ENCODE measurements at regions not wholly inside any gene's neighbourhood (a gene's known extent, or its start where the extent isn't known, plus 50 kb on each side); places are given as distances from the start of the nearest gene placed in this dataset.

- no peak overlapping the region for H3K4me3 ChIP-seq (ENCODE audit: low read length)
- TF ChIP-seq CTCF (conservative IDR thresholded peaks at IDR 0.05; ENCODE audit: low read length): no peak
- DNase-seq (ENCODE audit: low read depth): peak; percentile 99
These were observed 61.3 kb upstream of the METAP2 start for GRCh38 chr12:95412482-95413311.

GRCh38 chr12:95413576-95413975, 60.4 kb upstream of the METAP2 start:
- H3K4me3 ChIP-seq (ENCODE audit: low read length): no peak overlapping the region
- no peak for TF ChIP-seq CTCF (conservative IDR thresholded peaks at IDR 0.05; ENCODE audit: low read length)
- peak; percentile 74 for DNase-seq (ENCODE audit: low read depth)

GRCh38 chr12:95415451-95415850, 58.5 kb upstream of the METAP2 start:
- no peak for DNase-seq (ENCODE audit: low read depth)
- TF ChIP-seq CTCF (conservative IDR thresholded peaks at IDR 0.05; ENCODE audit: low read length): no peak
- H3K4me3 ChIP-seq (ENCODE audit: low read length): no peak overlapping the region

- TF ChIP-seq CTCF (conservative IDR thresholded peaks at IDR 0.05; ENCODE audit: low read length): no peak
- no peak for DNase-seq (ENCODE audit: low read depth)
- H3K4me3 ChIP-seq (ENCODE audit: low read length): no peak overlapping the region
These were observed 57.8 kb upstream of the METAP2 start for GRCh38 chr12:95416111-95416636.

- H3K4me3 ChIP-seq (ENCODE audit: low read length): no peak overlapping the region
- TF ChIP-seq CTCF (conservative IDR thresholded peaks at IDR 0.05; ENCODE audit: low read length): no peak
- peak; percentile 47 for DNase-seq (ENCODE audit: low read depth)
These were observed 56.6 kb upstream of the METAP2 start for GRCh38 chr12:95417372-95417771.

- DNase-seq (ENCODE audit: low read depth): no peak
- no peak overlapping the region for H3K4me3 ChIP-seq (ENCODE audit: low read length)
- TF ChIP-seq CTCF (conservative IDR thresholded peaks at IDR 0.05; ENCODE audit: low read length): no peak
These were observed 55.8 kb upstream of the METAP2 start for GRCh38 chr12:95418142-95418541.
